ENCODE measurements at regions not wholly inside any gene's neighbourhood (a gene's known extent, or its start where the extent isn't known, plus 50 kb on each side); places are given as distances from the start of the nearest gene placed in this dataset.

DNA sequence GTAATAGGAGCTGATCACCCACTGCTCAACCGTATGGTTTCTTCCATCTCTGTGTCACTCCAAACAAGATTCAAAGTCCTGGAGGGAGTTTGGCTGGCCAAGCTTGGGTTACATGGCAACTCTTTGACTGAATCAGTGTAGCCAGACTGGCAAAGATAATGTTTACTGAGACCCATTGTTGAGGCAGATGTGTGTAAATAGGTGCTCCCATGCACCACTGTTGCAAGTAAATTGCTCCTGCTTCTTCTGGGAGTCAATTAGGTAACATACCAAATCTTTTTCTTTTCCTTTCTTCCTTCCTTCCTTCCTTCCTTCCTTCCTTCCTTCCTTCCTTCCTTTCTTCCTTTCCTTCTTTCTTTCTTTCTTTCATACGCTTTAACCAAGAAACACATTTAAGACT lies 86.3 kb upstream of the DHX40 start:
- DNase-seq (ENCODE audit: low read depth), result no peak
- H3K9ac ChIP-seq (ENCODE audit: low read length), result no peak overlapping the region
- no peaks in the 10 kb centered on the region for H3K4me1 ChIP-seq (ENCODE audit: control insufficient read depth, insufficient read depth, low read length)
- no peak overlapping the region for H3K4me3 ChIP-seq (ENCODE audit: low read length)
- no peaks in the 10 kb centered on the region for H3K36me3 ChIP-seq (ENCODE audit: control insufficient read depth, insufficient read depth, low read length, severe bottlenecking)
- H3K27me3 ChIP-seq (replicated peaks; ENCODE audit: control insufficient read depth, insufficient read depth, low read length), result peaks cover 3% of the 10 kb centered on the region
- H3K9me3 ChIP-seq (ENCODE audit: control insufficient read depth, low read length), result no peaks in the 10 kb centered on the region

DNA sequence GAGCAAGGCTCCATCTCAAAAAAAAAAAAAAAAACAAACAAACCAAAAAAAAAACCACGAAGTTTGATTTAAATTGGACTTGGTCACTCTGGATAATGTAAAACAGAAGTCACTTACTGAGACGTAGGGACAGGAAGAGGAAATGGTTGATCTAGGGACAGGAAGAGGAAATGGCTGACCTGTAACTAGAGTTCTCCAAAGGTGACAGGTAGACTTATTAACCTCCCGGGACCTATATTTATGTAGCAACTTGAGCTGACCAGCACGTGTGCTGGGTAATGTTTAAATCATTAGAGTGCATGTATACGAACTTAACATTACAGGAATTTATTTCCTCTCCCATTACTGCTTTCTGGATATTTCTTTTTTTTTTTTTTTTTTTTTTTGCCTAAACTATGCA lies 81.5 kb upstream of the DHX40 start:
- no peaks in the 10 kb centered on the region for H3K36me3 ChIP-seq (ENCODE audit: control insufficient read depth, insufficient read depth, low read length, severe bottlenecking)
- no peaks in the 10 kb centered on the region for H3K9me3 ChIP-seq (ENCODE audit: control insufficient read depth, low read length)
- H3K9ac ChIP-seq (ENCODE audit: low read length), result no peak overlapping the region
- no peaks in the 10 kb centered on the region for H3K4me1 ChIP-seq (ENCODE audit: control insufficient read depth, insufficient read depth, low read length)
- H3K4me3 ChIP-seq (ENCODE audit: low read length), result no peak overlapping the region
- peaks cover under 1% of the 10 kb centered on the region for H3K27me3 ChIP-seq (replicated peaks; ENCODE audit: control insufficient read depth, insufficient read depth, low read length)
- no peak for DNase-seq (ENCODE audit: low read depth)

DNA sequence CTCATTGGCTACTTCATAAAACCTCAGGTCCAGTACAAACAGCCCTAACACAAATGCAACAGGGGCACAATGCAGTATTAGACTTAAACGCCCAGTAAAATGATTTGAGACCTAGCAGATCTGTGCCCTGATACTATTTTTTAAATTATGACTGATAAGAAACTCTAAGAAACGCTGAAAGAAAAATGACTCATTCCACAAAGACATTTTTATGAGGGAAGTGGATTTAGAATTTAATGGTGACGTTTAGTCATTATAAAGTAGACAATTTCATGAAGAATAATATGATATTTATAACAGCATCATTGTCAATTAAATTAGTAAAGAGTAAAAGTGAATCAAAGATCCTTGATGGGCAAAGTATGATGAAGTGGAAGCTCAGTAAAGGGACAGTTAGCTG lies 80.4 kb upstream of the DHX40 start:
- H3K36me3 ChIP-seq (ENCODE audit: control insufficient read depth, insufficient read depth, low read length, severe bottlenecking), result no peaks in the 10 kb centered on the region
- H3K9me3 ChIP-seq (ENCODE audit: control insufficient read depth, low read length), result no peaks in the 10 kb centered on the region
- no peaks in the 10 kb centered on the region for H3K27me3 ChIP-seq (replicated peaks; ENCODE audit: control insufficient read depth, insufficient read depth, low read length)
- DNase-seq (ENCODE audit: low read depth), result no peak
- no peaks in the 10 kb centered on the region for H3K4me1 ChIP-seq (ENCODE audit: control insufficient read depth, insufficient read depth, low read length)
- H3K4me3 ChIP-seq (ENCODE audit: low read length), result no peak overlapping the region
- no peak overlapping the region for H3K9ac ChIP-seq (ENCODE audit: low read length)

DNA sequence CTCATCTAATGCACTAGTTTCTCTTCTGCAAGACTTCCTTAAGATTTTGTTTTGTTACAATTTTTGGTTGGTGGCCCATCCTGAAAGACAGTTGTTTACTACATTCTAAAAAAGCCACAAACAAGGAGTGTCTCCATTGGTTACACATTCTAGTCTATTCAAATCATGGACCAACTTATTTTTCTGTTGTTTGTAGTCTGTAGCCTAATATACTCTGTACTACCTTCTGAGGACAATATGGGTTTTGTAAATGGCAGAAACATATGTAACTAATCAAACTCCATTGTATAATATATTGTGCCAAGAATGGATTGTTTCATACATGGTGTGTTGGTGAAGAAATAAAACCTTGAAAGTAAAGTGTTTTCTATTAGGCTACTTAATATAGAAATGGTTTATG lies 79.5 kb upstream of the DHX40 start:
- Histone ChIP-seq H3K4me3 (ENCODE audit: low read length) (no peak overlapping the region), H3K9me3 (ENCODE audit: control insufficient read depth, low read length) (no peaks in the 10 kb centered on the region), H3K27me3 (replicated peaks; ENCODE audit: control insufficient read depth, insufficient read depth, low read length) (no peaks in the 10 kb centered on the region), H3K36me3 (ENCODE audit: control insufficient read depth, insufficient read depth, low read length, severe bottlenecking) (no peaks in the 10 kb centered on the region), H3K4me1 (ENCODE audit: control insufficient read depth, insufficient read depth, low read length) (no peaks in the 10 kb centered on the region), H3K9ac (ENCODE audit: low read length) (no peak overlapping the region)
- no peak for DNase-seq (ENCODE audit: low read depth)

DNA sequence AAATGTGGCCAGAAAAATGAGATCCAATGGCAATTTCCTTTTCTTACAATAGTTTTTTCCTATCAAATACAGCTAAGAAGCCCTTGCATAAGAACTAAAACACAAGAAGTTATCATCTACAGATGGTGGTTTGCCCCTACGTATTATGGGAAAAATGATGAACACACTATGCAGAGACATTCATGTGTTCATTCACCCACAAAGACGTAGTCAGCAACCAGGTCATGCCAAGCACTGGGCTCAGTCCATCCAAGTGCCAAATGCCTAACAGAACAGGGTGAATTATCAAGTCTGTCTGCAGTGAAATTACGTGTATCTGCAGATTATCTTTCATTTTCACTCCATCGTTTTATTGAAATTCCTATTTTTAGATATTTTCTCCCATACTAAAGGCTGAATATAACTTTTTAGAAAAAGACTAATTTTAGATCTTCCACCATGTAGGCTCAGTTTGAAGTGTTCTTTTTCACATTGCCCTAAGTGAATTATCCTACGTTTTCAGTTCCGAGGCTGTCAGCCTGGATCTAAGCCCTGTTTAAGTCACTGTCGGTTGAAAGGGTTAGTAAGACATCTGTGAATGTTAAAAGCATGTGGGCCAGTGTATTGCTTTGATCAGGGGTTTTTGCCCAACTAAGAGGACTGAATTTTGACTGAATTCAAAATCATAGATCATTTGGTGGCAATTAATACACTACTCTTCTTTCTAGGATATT lies 78.1 kb upstream of the DHX40 start:
- Histone ChIP-seq H3K9me3 (ENCODE audit: control insufficient read depth, low read length) (no peaks in the 10 kb centered on the region), H3K9ac (ENCODE audit: low read length) (no peak overlapping the region), H3K4me3 (ENCODE audit: low read length) (peak overlapping the region; percentile 60), H3K4me1 (ENCODE audit: control insufficient read depth, insufficient read depth, low read length) (no peaks in the 10 kb centered on the region), H3K36me3 (ENCODE audit: control insufficient read depth, insufficient read depth, low read length, severe bottlenecking) (no peaks in the 10 kb centered on the region), H3K27me3 (replicated peaks; ENCODE audit: control insufficient read depth, insufficient read depth, low read length) (no peaks in the 10 kb centered on the region)
- peak; percentile 19 for DNase-seq (ENCODE audit: low read depth)

DNA sequence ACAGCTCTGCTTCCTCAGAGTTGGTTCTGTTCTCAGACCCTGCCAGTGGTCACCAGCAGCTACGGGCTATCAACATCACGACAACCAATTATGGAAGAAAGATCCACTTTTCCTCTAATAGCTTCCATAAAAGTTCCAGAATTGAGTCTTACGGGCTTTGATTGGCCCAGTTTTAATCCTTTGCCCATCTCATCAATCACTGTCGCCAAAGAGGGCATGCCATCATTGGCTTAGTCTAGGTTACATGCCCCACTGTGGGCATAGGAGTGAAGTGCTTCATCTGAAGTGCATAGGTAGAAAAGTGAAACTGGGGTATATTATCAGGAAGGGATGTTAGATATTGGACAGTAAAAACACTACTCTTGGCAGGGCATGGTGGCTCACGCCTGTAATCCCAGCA lies 76.6 kb upstream of the DHX40 start:
- Histone ChIP-seq H3K9me3 (ENCODE audit: control insufficient read depth, low read length) (peaks cover under 1% of the 10 kb centered on the region), H3K4me1 (ENCODE audit: control insufficient read depth, insufficient read depth, low read length) (no peaks in the 10 kb centered on the region), H3K36me3 (ENCODE audit: control insufficient read depth, insufficient read depth, low read length, severe bottlenecking) (no peaks in the 10 kb centered on the region), H3K9ac (ENCODE audit: low read length) (no peak overlapping the region), H3K27me3 (replicated peaks; ENCODE audit: control insufficient read depth, insufficient read depth, low read length) (no peaks in the 10 kb centered on the region), H3K4me3 (ENCODE audit: low read length) (no peak overlapping the region)
- DNase-seq (ENCODE audit: low read depth), result no peak

DNA sequence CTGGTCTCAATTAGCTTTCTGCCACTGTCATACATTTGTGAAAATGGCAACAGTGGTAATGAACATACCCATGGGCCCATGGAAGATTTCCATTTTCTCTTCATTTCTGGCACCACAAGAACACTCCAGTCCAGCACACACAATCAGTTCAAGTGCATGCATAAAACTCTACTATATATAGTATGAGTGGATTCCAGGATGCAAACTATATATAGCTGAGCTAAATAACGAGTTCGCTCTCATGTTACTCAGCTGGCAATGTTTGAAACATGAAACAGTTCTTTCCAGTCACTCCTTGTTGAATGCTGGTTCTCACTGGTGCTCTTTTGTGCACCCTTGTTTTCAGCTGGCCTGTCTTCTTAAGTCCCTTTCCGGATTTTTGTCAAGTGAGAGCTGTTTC lies 75.2 kb upstream of the DHX40 start:
- Histone ChIP-seq H3K9ac (ENCODE audit: low read length) (no peak overlapping the region), H3K4me3 (ENCODE audit: low read length) (no peak overlapping the region)
- no peak for DNase-seq (ENCODE audit: low read depth)

DNA sequence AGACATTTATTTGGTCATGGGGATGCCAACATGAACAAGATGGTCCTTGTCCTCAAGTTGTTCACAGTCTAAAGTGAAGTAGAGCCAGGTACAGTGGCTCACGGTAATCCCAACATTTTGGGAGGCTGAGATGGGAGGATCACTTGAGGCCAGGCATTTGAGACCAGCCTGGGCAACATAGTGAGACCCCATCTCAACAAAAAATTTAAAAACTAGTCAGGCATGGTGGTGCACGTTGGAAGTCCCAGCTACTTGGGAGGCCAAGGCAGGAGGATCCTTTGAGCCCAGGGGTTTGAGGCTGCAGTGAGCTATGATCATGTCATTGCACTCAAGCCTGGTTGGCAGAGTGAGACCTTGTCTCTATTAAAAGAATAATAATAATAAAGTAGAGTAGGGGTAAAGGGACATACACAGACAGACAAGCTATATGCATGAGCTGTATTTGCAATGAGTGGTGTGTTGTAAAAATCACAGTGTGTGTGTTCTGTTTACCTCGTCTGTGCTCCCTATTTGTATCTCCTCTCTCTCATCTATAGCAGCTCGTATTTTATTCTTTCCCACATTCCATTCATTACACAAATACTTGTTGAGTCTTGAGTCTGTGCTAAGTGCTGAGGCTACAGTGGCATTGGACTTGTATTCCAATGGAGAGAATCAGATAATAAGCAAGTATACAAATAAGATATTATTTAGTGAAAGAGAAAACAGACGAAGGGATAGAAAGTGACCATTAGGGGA lies 73.9 kb upstream of the DHX40 start:
- no peaks in the 10 kb centered on the region for H3K4me1 ChIP-seq (ENCODE audit: control insufficient read depth, insufficient read depth, low read length)
- H3K36me3 ChIP-seq (ENCODE audit: control insufficient read depth, insufficient read depth, low read length, severe bottlenecking), result no peaks in the 10 kb centered on the region
- H3K27me3 ChIP-seq (replicated peaks; ENCODE audit: control insufficient read depth, insufficient read depth, low read length), result peaks cover 3% of the 10 kb centered on the region
- H3K9me3 ChIP-seq (ENCODE audit: control insufficient read depth, low read length), result peaks cover 17% of the 10 kb centered on the region
- no peak overlapping the region for H3K9ac ChIP-seq (ENCODE audit: low read length)
- no peak overlapping the region for H3K4me3 ChIP-seq (ENCODE audit: low read length)
- no peak for DNase-seq (ENCODE audit: low read depth)

More for the DNA sequence above, 75.2 kb upstream of the DHX40 start:
- no peaks in the 10 kb centered on the region for H3K36me3 ChIP-seq (ENCODE audit: control insufficient read depth, insufficient read depth, low read length, severe bottlenecking)
- H3K4me1 ChIP-seq (ENCODE audit: control insufficient read depth, insufficient read depth, low read length), result no peaks in the 10 kb centered on the region
- peaks cover 13% of the 10 kb centered on the region for H3K9me3 ChIP-seq (ENCODE audit: control insufficient read depth, low read length)
- peaks cover 3% of the 10 kb centered on the region for H3K27me3 ChIP-seq (replicated peaks; ENCODE audit: control insufficient read depth, insufficient read depth, low read length)

DNA sequence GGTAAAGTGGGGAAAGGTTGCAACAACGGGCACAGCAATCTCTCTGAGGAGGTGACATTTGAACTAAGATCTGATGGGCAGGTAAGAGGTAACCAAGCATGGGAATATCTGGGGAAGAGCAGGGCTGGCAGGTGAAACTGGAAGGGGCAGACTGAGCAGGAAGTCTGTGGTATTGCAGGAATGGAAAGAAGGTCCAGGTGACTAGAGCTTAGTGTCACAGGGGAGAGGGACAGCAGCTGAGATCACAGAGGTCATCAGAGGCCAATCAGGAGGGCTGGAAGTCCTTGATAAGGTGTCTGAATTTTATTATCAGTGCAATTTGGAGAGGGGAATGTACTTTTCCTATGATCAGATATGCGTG lies 73.3 kb upstream of the DHX40 start:
- Histone ChIP-seq H3K9ac (ENCODE audit: low read length) (no peak overlapping the region), H3K36me3 (ENCODE audit: control insufficient read depth, insufficient read depth, low read length, severe bottlenecking) (no peaks in the 10 kb centered on the region), H3K9me3 (ENCODE audit: control insufficient read depth, low read length) (peaks cover 17% of the 10 kb centered on the region), H3K4me3 (ENCODE audit: low read length) (no peak overlapping the region), H3K4me1 (ENCODE audit: control insufficient read depth, insufficient read depth, low read length) (no peaks in the 10 kb centered on the region), H3K27me3 (replicated peaks; ENCODE audit: control insufficient read depth, insufficient read depth, low read length) (peaks cover 3% of the 10 kb centered on the region)
- DNase-seq (ENCODE audit: low read depth), result no peak

DNA sequence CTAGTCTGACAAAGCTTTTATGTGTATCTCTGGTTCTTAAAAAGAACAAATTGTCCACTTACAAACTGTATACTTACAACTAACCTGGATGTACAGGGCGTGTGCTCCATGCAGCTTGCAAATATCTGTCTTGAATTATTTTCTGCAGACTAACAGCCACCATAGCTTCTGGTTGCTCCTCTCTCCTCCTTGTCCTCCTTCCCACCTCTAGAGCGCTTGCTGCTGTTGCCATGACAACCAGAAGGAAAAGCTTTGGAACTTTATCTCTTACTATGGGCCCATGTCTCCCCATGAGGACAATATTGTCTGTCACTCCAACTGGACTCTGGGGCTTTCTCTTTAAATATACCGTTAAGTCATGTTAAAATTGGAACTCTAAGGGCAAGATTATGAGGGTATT lies 71.5 kb upstream of the DHX40 start:
- H3K27me3 ChIP-seq (replicated peaks; ENCODE audit: control insufficient read depth, insufficient read depth, low read length), result peaks cover 3% of the 10 kb centered on the region
- no peaks in the 10 kb centered on the region for H3K36me3 ChIP-seq (ENCODE audit: control insufficient read depth, insufficient read depth, low read length, severe bottlenecking)
- peaks cover 17% of the 10 kb centered on the region for H3K9me3 ChIP-seq (ENCODE audit: control insufficient read depth, low read length)
- H3K9ac ChIP-seq (ENCODE audit: low read length), result no peak overlapping the region
- H3K4me3 ChIP-seq (ENCODE audit: low read length), result no peak overlapping the region
- no peak for DNase-seq (ENCODE audit: low read depth)
- H3K4me1 ChIP-seq (ENCODE audit: control insufficient read depth, insufficient read depth, low read length), result peaks cover 3% of the 10 kb centered on the region

DNA sequence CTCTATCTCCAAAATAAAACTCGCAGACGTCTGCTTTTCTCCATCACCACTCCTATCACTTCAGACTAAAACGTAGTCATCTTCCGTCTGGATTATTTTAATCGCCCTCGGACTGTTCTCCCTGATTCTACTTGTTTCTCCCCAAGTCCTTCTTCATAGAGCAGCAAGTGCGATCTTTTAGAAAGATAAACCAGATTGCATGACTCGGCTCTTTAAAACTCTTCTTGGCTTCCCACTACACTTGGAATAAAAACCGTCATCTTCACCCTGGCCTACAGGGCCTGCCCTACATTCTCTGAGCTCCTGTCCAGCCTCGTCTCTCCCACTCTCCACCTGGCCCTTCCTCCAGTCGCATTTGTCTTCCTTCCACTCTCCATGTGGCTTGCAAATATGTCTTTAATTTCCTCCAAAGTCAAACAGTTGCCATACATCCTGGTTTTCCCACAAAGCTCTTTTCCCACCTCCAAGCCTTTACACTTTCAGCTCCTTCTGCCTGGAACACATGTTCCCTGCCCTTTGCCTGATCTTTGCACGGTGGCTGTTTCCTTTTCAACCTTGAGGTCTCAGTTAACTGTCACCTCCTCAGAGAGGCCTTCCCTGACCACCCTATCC lies 70.5 kb upstream of the DHX40 start:
- H3K4me1 ChIP-seq (ENCODE audit: control insufficient read depth, insufficient read depth, low read length), result peaks cover 8% of the 10 kb centered on the region
- no peak overlapping the region for H3K9ac ChIP-seq (ENCODE audit: low read length)
- H3K27me3 ChIP-seq (replicated peaks; ENCODE audit: control insufficient read depth, insufficient read depth, low read length), result peaks cover 3% of the 10 kb centered on the region
- no peak overlapping the region for H3K4me3 ChIP-seq (ENCODE audit: low read length)
- peaks cover 17% of the 10 kb centered on the region for H3K9me3 ChIP-seq (ENCODE audit: control insufficient read depth, low read length)
- H3K36me3 ChIP-seq (ENCODE audit: control insufficient read depth, insufficient read depth, low read length, severe bottlenecking), result no peaks in the 10 kb centered on the region
- DNase-seq (ENCODE audit: low read depth), result no peak

All from adipocyte (in vitro differentiated cells).